CD4-positive, alpha-beta T cell (primary cell): ENCODE measurements at regions not wholly inside any gene's neighbourhood (a gene's known extent, or its start where the extent isn't known, plus 50 kb on each side); places are given as distances from the start of the nearest gene placed in this dataset.

Source experiments
- ATAC-seq: fragments of 200-7000 bp; cut with Tn5 transposase; one replicate; pipeline ENCODE4 v1.10.0; 2022; ENCODE audit warnings: mild to moderate bottlenecking; ENCODE audit not compliant: poor library complexity
- CTCF ChIA-PET: fragments of 350-600 bp; sonication (Branson Sonifier 250); formaldehyde crosslinking; loops from one replicate; lab custom pipeline; 2021; ENCODE audit warnings: antibody characterized with exemption, inconsistent platforms; lab: Charles Lee
- POLR2A ChIA-PET: fragments of 350-600 bp; sonication (Branson Sonifier 250); formaldehyde crosslinking; loops from one replicate; lab custom pipeline; 2021; ENCODE audit warnings: antibody characterized with exemption, inconsistent platforms; lab: Charles Lee
- DNase-seq, 14 experiments: peaks; one replicate each; pipeline ENCODE4 v3.0.0-alpha.2; 2013 to 2020; ENCODE audit warnings: mixed read lengths in 2 of 14
- H3K27ac ChIP-seq, 2 donors: one replicate each; pipeline versions ENCODE4 v1.5.1 to v1.7.0; 2013; ENCODE audit warnings: low read length in 2 of 2, low read depth in 1 of 2, mild to moderate bottlenecking in 1 of 2
- H3K27me3 ChIP-seq, 2 experiments: 1 replicate in 1 of 2; 2 replicates in 1 of 2; pipeline versions ENCODE4 v1.6.1 to v1.7.0; 2013; ENCODE audit warnings: low read length in 2 of 2, control low read depth in 1 of 2, mild to moderate bottlenecking in 1 of 2, moderate library complexity in 1 of 2; ENCODE audit not compliant: insufficient read depth in 2 of 2, control insufficient read depth in 1 of 2
- H3K36me3 ChIP-seq: one replicate; pipeline ENCODE4 v1.6.1; 2013; ENCODE audit warnings: low read length, control low read depth; ENCODE audit not compliant: insufficient read depth
- H3K4me1 ChIP-seq: one replicate; pipeline ENCODE4 v1.6.1; 2013; ENCODE audit warnings: low read length, control low read depth; ENCODE audit not compliant: insufficient read depth
- H3K4me3 ChIP-seq: one replicate; pipeline ENCODE4 v1.5.1; 2013; ENCODE audit warnings: mild to moderate bottlenecking, low read length, moderate library complexity
- H3K9me3 ChIP-seq, 2 experiments: 1 replicate in 1 of 2; 2 replicates in 1 of 2; pipeline versions ENCODE4 v1.6.1 to v1.7.0; 2013; ENCODE audit warnings: low read length in 2 of 2, mild to moderate bottlenecking in 2 of 2, control low read depth in 1 of 2, moderate library complexity in 1 of 2; ENCODE audit not compliant: control insufficient read depth in 1 of 2, insufficient read depth in 1 of 2
- H3K27ac Mint-ChIP-seq: one replicate; pipeline ENCODE4 v1.8.0; 2020; ENCODE audit warnings: mixed read lengths
- H3K27me3 Mint-ChIP-seq: one replicate; pipeline ENCODE4 v1.8.0; 2021; ENCODE audit warnings: mixed read lengths
- H3K36me3 Mint-ChIP-seq: one replicate; pipeline ENCODE4 v1.8.0; 2021; ENCODE audit warnings: low read depth, mixed read lengths
- H3K4me1 Mint-ChIP-seq: one replicate; pipeline ENCODE4 v1.8.0; 2021; ENCODE audit warnings: low read depth, mixed read lengths
- H3K4me3 Mint-ChIP-seq: one replicate; pipeline ENCODE4 v1.8.0; 2020; ENCODE audit warnings: mild to moderate bottlenecking, mixed read lengths
- H3K9me3 Mint-ChIP-seq: one replicate; pipeline ENCODE4 v1.8.0; 2020; ENCODE audit warnings: mixed read lengths
- CTCF ChIP-seq: fragments of 200-600 bp; IDR thresholded peaks from one replicate; pipeline ENCODE4 v1.8.0; 2022; ENCODE audit warnings: antibody characterized with exemption, mild to moderate bottlenecking
- intact Hi-C, 2 experiments: fragments of 100-400 bp; cut with DNase I in 1 of 2; cut with micrococcal nuclease in 1 of 2; formaldehyde crosslinking; loops; one replicate each; pipeline versions ENCODE4 v1.15.1 to v1.9.0; 2023 to 2025; cut with DNase I, micrococcal nuclease

GRCh38 chr5:2530609-2531008 lies 220.9 kb downstream of the IRX2 start:
- no peak for TF ChIP-seq CTCF
- Histone ChIP-seq H3K27me3 (no peaks in the 10 kb centered on the region), H3K9me3 (peaks cover 0 to 40% of the 10 kb centered on the region in 2 experiments), H3K4me1 (no peaks in the 10 kb centered on the region), H3K27ac (no peak overlapping the region), H3K4me3 (no peak overlapping the region), H3K36me3 (no peaks in the 10 kb centered on the region)
- ATAC-seq: no peak
- Mint-ChIP-seq H3K27ac (no peak overlapping the region), H3K4me1 (no peaks in the 10 kb centered on the region), H3K27me3 (peaks cover 6% of the 10 kb centered on the region), H3K4me3 (no peak overlapping the region), H3K36me3 (no peaks in the 10 kb centered on the region), H3K9me3 (peaks cover 2% of the 10 kb centered on the region)
- POLR2A ChIA-PET: no interaction called here
- DNase-seq: no peak
- intact Hi-C loops: no loop called here
- CTCF ChIA-PET: no interaction called here

DNA sequence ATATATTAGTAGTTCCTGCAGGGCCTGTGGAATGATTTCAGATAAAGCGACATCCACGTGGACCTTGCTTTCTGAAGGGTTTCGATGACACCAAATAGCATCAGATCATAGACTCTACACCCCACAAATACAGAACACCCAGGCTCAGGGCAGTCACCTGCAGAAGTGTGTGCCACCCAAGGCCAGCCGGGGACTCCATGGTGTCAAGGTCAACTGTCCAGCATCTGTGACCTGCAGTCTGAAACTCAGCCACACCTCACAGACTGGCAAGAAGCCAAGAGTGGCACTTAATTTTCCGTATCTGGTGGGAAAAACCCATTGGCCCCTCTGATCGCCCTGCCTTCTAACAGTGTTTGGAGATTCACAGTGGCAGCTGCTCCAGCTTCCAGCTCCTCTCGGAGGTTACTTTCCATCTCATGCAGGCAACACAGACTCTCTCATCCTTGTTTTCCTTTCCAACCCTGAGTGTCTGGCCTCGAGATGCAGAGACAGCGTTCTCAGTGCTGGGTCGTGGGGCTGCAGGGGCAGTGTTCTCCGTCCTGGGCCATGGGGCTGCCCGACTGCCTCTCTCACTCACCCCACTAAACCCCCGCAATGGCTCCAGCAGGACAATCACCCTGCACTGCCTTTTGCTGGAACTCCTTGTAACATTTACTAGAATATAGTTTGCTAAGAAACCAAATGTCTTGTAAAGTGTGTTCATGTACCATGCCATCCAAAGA lies 221.9 kb downstream of the IRX2 start:
- Mint-ChIP-seq H3K27ac (no peak overlapping the region), H3K27me3 (peaks cover 6% of the 10 kb centered on the region), H3K4me3 (no peak overlapping the region), H3K9me3 (peaks cover 2% of the 10 kb centered on the region), H3K4me1 (no peaks in the 10 kb centered on the region), H3K36me3 (no peaks in the 10 kb centered on the region)
- Histone ChIP-seq H3K36me3 (no peaks in the 10 kb centered on the region), H3K4me3 (no peak overlapping the region), H3K4me1 (no peaks in the 10 kb centered on the region), H3K9me3 (peaks cover 0 to 41% of the 10 kb centered on the region in 2 experiments), H3K27ac (no peak overlapping the region), H3K27me3 (no peaks in the 10 kb centered on the region)
- CTCF ChIA-PET: no interaction called here
- intact Hi-C loops: no loop called here
- TF ChIP-seq CTCF: no peak
- ATAC-seq (no peak), DNase-seq (no peak)
- POLR2A ChIA-PET: no interaction called here

GRCh38 chr5:2525351-2525750 lies 226.1 kb downstream of the IRX2 start:
- intact Hi-C loops: no loop called here
- Histone ChIP-seq H3K4me3 (no peak overlapping the region), H3K27ac (no peak overlapping the region), H3K9me3 (peaks cover 0 to 24% of the 10 kb centered on the region in 2 experiments), H3K36me3 (no peaks in the 10 kb centered on the region), H3K27me3 (no peaks in the 10 kb centered on the region), H3K4me1 (no peaks in the 10 kb centered on the region)
- DNase-seq (no peak), ATAC-seq (no peak)
- no peaks in the 10 kb centered on the region for H3K36me3 Mint-ChIP-seq
- H3K27ac Mint-ChIP-seq: no peak overlapping the region
- no peak for TF ChIP-seq CTCF
- no peaks in the 10 kb centered on the region for H3K4me1 Mint-ChIP-seq
- H3K4me3 Mint-ChIP-seq: no peak overlapping the region
- ChIA-PET CTCF (no interaction called here), POLR2A (no interaction called here)
- H3K9me3 Mint-ChIP-seq: peaks cover 2% of the 10 kb centered on the region
- H3K27me3 Mint-ChIP-seq: peaks cover 6% of the 10 kb centered on the region
